H1 (cell line): ENCODE measurements at regions not wholly inside any gene's neighbourhood (a gene's known extent, or its start where the extent isn't known, plus 50 kb on each side); places are given as distances from the start of the nearest gene placed in this dataset.

ENCODE experiments used
- CTCF ChIA-PET: fragments of 300-600 bp; sonication (Branson Sonifier 250); formaldehyde crosslinking; loops from one replicate; lab custom pipeline; 2021; ENCODE audit not compliant: partially characterized antibody; lab: Charles Lee
- POLR2A ChIA-PET: fragments of 300-600 bp; sonication (Branson Sonifier 250); formaldehyde crosslinking; loops from one replicate; lab custom pipeline; 2021; ENCODE audit warnings: inconsistent platforms; ENCODE audit not compliant: partially characterized antibody; lab: Charles Lee
- DNase-seq, 2 experiments: peaks; one replicate each; pipeline versions ENCODE4 v3.0.0 to v3.0.0-alpha.2; 2010 to 2022; ENCODE audit warnings: low spot score in 2 of 2, low read depth in 1 of 2, mixed read lengths in 1 of 2
- FAIRE-seq: peaks from 2 replicates; lab custom pipeline; 2011; peaks lifted over from hg19 to GRCh38; lab: Jason Lieb, UNC
- H2AFZ ChIP-seq: 2 replicates; pipeline ENCODE4 v1.8.1; 2012; ENCODE audit warnings: low read length, inconsistent platforms
- H2AK5ac ChIP-seq: 2 replicates; pipeline ENCODE4 v1.6.1; 2013; ENCODE audit warnings: low read depth, low read length
- H2BK120ac ChIP-seq: replicated peaks from 2 replicates; pipeline ENCODE3; 2013; ENCODE audit warnings: low read depth, low read length, inconsistent platforms
- H2BK12ac ChIP-seq: 2 replicates; pipeline ENCODE4 v1.6.1; 2013; ENCODE audit warnings: low read depth, low read length
- H2BK15ac ChIP-seq: 2 replicates; pipeline ENCODE4 v1.6.1; 2013; ENCODE audit warnings: low read length
- H2BK20ac ChIP-seq: 2 replicates; pipeline ENCODE4 v1.6.1; 2013; ENCODE audit warnings: low read length
- H2BK5ac ChIP-seq: 2 replicates; pipeline ENCODE4 v1.6.1; 2013; ENCODE audit warnings: low read depth, low read length
- H3K14ac ChIP-seq: 2 replicates; pipeline ENCODE4 v1.6.1; 2013; ENCODE audit warnings: inconsistent platforms; ENCODE audit not compliant: insufficient read length
- H3K18ac ChIP-seq: 2 replicates; pipeline ENCODE4 v1.6.1; 2013; ENCODE audit warnings: low read length; ENCODE audit errors: extremely low read depth
- H3K23ac ChIP-seq: 2 replicates; pipeline ENCODE4 v1.6.1; 2013; ENCODE audit warnings: inconsistent platforms; ENCODE audit not compliant: insufficient read length
- H3K23me2 ChIP-seq: 2 replicates; pipeline ENCODE4 v1.6.1; 2013; ENCODE audit warnings: low read depth, low read length
- H3K27ac ChIP-seq: 2 replicates; pipeline ENCODE4 v1.6.1; 2011; ENCODE audit warnings: low read depth, low read length, inconsistent platforms
- H3K27me3 ChIP-seq, 4 experiments: replicated peaks in 1 of 4; 1 replicate in 1 of 4; 2 replicates in 3 of 4; pipeline versions ENCODE4 v1.6.1 to v1.8.1; 2011 to 2013; ENCODE audit warnings: low read length in 3 of 4, mild to moderate bottlenecking in 3 of 4, inconsistent platforms in 2 of 4, mixed read lengths in 2 of 4, moderate library complexity in 1 of 4; ENCODE audit not compliant: control insufficient read depth in 3 of 4, insufficient read depth in 3 of 4; ENCODE audit errors: extremely low read depth in 1 of 4
- H3K36me3 ChIP-seq, 4 experiments: 2 replicates each; pipeline versions ENCODE4 v1.6.1 to v1.8.1; 2011 to 2013; ENCODE audit warnings: mild to moderate bottlenecking in 4 of 4, low read length in 3 of 4, moderate library complexity in 2 of 4, control low read depth in 1 of 4, inconsistent platforms in 1 of 4; ENCODE audit not compliant: insufficient read depth in 4 of 4, control insufficient read depth in 2 of 4
- H3K4ac ChIP-seq: replicated peaks from 2 replicates; pipeline ENCODE3; 2013; ENCODE audit warnings: low read length, low read depth, mixed read lengths, inconsistent platforms; ENCODE audit not compliant: insufficient read length
- H3K4me1 ChIP-seq, 4 experiments: replicated peaks in 1 of 4; 1 replicate in 1 of 4; 2 replicates in 3 of 4; pipeline versions ENCODE4 v1.6.1 to v1.8.1; 2011 to 2013; ENCODE audit warnings: low read length in 3 of 4, inconsistent platforms in 2 of 4, mixed read lengths in 1 of 4; ENCODE audit not compliant: insufficient read depth in 4 of 4, control insufficient read depth in 3 of 4
- H3K4me2 ChIP-seq, 2 experiments: 2 replicates each; pipeline versions ENCODE4 v1.6.1 to v1.8.1; 2011 to 2013; ENCODE audit warnings: low read depth in 2 of 2, low read length in 2 of 2, control low read depth in 1 of 2, inconsistent platforms in 1 of 2, mild to moderate bottlenecking in 1 of 2; ENCODE audit not compliant: insufficient read depth in 1 of 2
- H3K4me3 ChIP-seq, 4 experiments: fragments of 200-600, 300-600 bp in 1 of 4; sonication (generic), shearing (Covaris generic), sonication (Bioruptor Twin) in 1 of 4; 2 replicates each; pipeline versions ENCODE4 v1.5.1 to v1.8.1; 2011 to 2016; ENCODE audit warnings: low read length in 4 of 4, low read depth in 3 of 4, control low read depth in 2 of 4, inconsistent platforms in 2 of 4, mild to moderate bottlenecking in 2 of 4, mixed read lengths in 1 of 4, moderate library complexity in 1 of 4; ENCODE audit not compliant: insufficient read depth in 2 of 4; ENCODE audit errors: extremely low read depth in 1 of 4
- H3K56ac ChIP-seq: replicated peaks from 2 replicates; pipeline ENCODE3; 2013; ENCODE audit warnings: low read depth, mild to moderate bottlenecking, mixed read lengths, low read length, inconsistent platforms; ENCODE audit not compliant: insufficient read length
- H3K79me1 ChIP-seq: 2 replicates; pipeline ENCODE4 v1.6.1; 2013; ENCODE audit warnings: low read depth, low read length, control low read depth
- H3K79me2 ChIP-seq, 2 experiments: 2 replicates each; pipeline versions ENCODE4 v1.6.1 to v1.8.1; 2012 to 2013; ENCODE audit warnings: low read length in 2 of 2, mild to moderate bottlenecking in 2 of 2, inconsistent platforms in 1 of 2; ENCODE audit not compliant: insufficient read depth in 2 of 2, control insufficient read depth in 1 of 2
- H3K9ac ChIP-seq, 4 experiments: replicated peaks in 1 of 4; 1 replicate in 1 of 4; 2 replicates in 3 of 4; pipeline versions ENCODE4 v1.6.1 to v1.8.1; 2011 to 2013; ENCODE audit warnings: low read depth in 3 of 4, low read length in 3 of 4, control low read depth in 2 of 4, mild to moderate bottlenecking in 2 of 4, moderate library complexity in 2 of 4, inconsistent platforms in 1 of 4; ENCODE audit errors: extremely low read depth in 1 of 4
- H3K9me3 ChIP-seq, 2 experiments: 2 replicates each; pipeline versions ENCODE4 v1.6.1 to v1.8.1; 2012 to 2013; ENCODE audit warnings: mild to moderate bottlenecking in 2 of 2, moderate library complexity in 2 of 2, control low read depth in 1 of 2, inconsistent platforms in 1 of 2, low read depth in 1 of 2, low read length in 1 of 2, mixed read lengths in 1 of 2; ENCODE audit not compliant: insufficient read depth in 2 of 2
- H4K20me1 ChIP-seq, 2 experiments: replicated peaks in 1 of 2; 2 replicates each; pipeline versions ENCODE3 to v1.8.1; 2011 to 2013; ENCODE audit warnings: inconsistent platforms in 2 of 2, low read length in 2 of 2, mild to moderate bottlenecking in 1 of 2; ENCODE audit not compliant: insufficient read depth in 2 of 2, control insufficient read depth in 1 of 2
- H4K5ac ChIP-seq: 2 replicates; pipeline ENCODE4 v1.6.1; 2013; ENCODE audit warnings: low read length, low read depth, mixed read lengths, inconsistent platforms; ENCODE audit not compliant: insufficient read length
- H4K8ac ChIP-seq: 2 replicates; pipeline ENCODE4 v1.8.0; 2013; ENCODE audit warnings: mild to moderate bottlenecking, moderate library complexity, low read length, inconsistent platforms; ENCODE audit not compliant: insufficient read depth; ENCODE audit errors: extremely low read depth
- H4K91ac ChIP-seq: replicated peaks from 2 replicates; pipeline ENCODE3; 2013; ENCODE audit warnings: low read length, mixed read lengths, inconsistent platforms; ENCODE audit not compliant: insufficient read length
- BRCA1 ChIP-seq: IDR thresholded peaks from 2 replicates; pipeline ENCODE4 v1.6.1; 2012; ENCODE audit warnings: low read depth, low read length, improper control_type of control experiment
- GABPA ChIP-seq: IDR thresholded peaks from 2 replicates; pipeline ENCODE4 v1.6.1; 2011; ENCODE audit warnings: mild to moderate bottlenecking, low read length, moderate library complexity, borderline replicate concordance; ENCODE audit not compliant: insufficient read depth
- GTF2F1 ChIP-seq: IDR thresholded peaks from 2 replicates; pipeline ENCODE4 v1.6.1; 2012; ENCODE audit warnings: low read depth, low read length, improper control_type of control experiment, borderline replicate concordance
- HDAC2 ChIP-seq, 2 experiments: fragments of 300-600 bp in 1 of 2; sonication (generic) in 1 of 2; IDR thresholded peaks; 2 replicates each; pipeline ENCODE4 v1.6.1; 2011 to 2012; ENCODE audit warnings: low read depth in 2 of 2, low read length in 2 of 2, mild to moderate bottlenecking in 2 of 2, moderate library complexity in 2 of 2, borderline replicate concordance in 1 of 2, inconsistent platforms in 1 of 2
- KDM4A ChIP-seq: IDR thresholded peaks from one replicate; pipeline ENCODE4 v1.7.1; 2012; ENCODE audit warnings: low read depth, mild to moderate bottlenecking, moderate library complexity, low read length, inconsistent platforms; ENCODE audit not compliant: severe bottlenecking
- KDM5A ChIP-seq: fragments of 200-600 bp; IDR thresholded peaks from 2 replicates; pipeline ENCODE4 v1.7.1; 2012; ENCODE audit warnings: mild to moderate bottlenecking, low read length, inconsistent platforms, mixed read lengths
- NRF1 ChIP-seq: IDR thresholded peaks from 2 replicates; pipeline ENCODE4 v1.6.1; 2011; ENCODE audit warnings: mild to moderate bottlenecking, low read depth, low read length, improper control_type of control experiment
- PHF8 ChIP-seq: fragments of 200-600 bp; sonication (generic); conservative IDR thresholded peaks from 2 replicates; pipeline ENCODE4 v1.7.1; 2012; ENCODE audit warnings: low read depth, mild to moderate bottlenecking, inconsistent platforms, low read length, moderate library complexity
- RBBP5 ChIP-seq: IDR thresholded peaks from 2 replicates; pipeline ENCODE4 v1.7.1; 2012; ENCODE audit warnings: low read depth, mild to moderate bottlenecking, inconsistent platforms, low read length, moderate library complexity, borderline replicate concordance
- RXRA ChIP-seq: IDR thresholded peaks from 2 replicates; pipeline ENCODE4 v1.6.1; 2011; ENCODE audit warnings: low read depth, mild to moderate bottlenecking, low read length, moderate library complexity; ENCODE audit not compliant: insufficient read depth
- SP1 ChIP-seq: IDR thresholded peaks from 2 replicates; pipeline ENCODE4 v1.6.1; 2011; ENCODE audit warnings: low read depth, low read length
- TAF1 ChIP-seq: IDR thresholded peaks from 2 replicates; pipeline ENCODE4 v1.6.1; 2011; ENCODE audit warnings: mild to moderate bottlenecking, low read depth, low read length
- WGBS, 2 experiments: shearing (Covaris generic) in 1 of 2; methylation state at CpG; one replicate each; pipeline versions ENCODE4 v1.1.6 to v1.1.7; 2013 to 2015; ENCODE audit warnings: low lambda C conversion rate in 2 of 2, mixed read lengths in 2 of 2, inconsistent platforms in 1 of 2, low coverage in 1 of 2, missing lambda C conversion rate in 1 of 2; ENCODE audit not compliant: insufficient replicate concordance in 2 of 2, insufficient coverage in 1 of 2, insufficient read length in 1 of 2; ENCODE audit errors: extremely low coverage in 1 of 2, missing lambda C conversion rate in 1 of 2; 5-methylcytosine and 5-hydroxymethylcytosine counted together
- TF ChIP-seq, protein P1 (sequence below): IDR thresholded peaks from 2 replicates; pipeline ENCODE4 v1.6.1; 2012; ENCODE audit warnings: inconsistent platforms

DNA sequence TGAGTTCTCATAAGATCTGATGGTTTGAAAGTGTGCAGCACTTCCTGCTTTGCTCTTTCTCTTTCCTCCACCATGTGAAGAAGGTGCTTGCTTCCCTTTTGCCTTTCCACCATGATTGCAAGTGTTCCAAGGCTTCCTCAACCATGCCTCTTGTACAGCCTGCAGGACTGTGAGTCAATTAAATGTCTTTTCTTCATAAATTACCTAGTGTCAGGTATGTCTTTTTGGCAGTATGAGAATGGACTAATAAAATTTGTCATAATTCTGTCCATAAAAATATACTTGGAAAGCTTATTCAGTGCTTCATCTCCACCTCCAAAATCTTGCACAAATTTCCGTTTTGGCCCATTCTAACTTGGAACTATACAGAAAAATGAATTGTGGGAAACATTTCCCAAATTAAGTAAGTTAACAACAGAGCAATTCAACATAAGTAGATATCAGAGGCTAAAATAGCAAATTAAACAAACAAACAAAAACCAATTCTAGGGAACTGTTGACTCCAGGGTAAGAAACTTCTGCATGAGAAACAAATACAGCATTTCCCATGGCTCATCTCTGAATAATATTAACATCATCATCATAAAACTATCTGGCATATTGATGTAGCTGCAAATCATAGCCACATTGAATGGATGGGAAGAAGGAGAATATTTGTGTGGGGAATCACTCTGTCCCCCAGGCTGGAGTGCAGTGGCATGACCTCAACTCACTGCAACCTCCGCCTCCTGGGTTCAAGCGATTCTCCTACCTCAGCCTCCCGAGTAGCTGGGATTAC is 459.5 kb upstream of the FAR2 start:
- Histone ChIP-seq H3K4me3 (no peak overlapping the region), H3K4me1 (no peaks in the 10 kb centered on the region), H3K27me3 (no peaks in the 10 kb centered on the region), H2AK5ac (no peak overlapping the region), H3K9ac (no peak overlapping the region), H3K23me2 (no peaks in the 10 kb centered on the region), H3K56ac (no peak overlapping the region), H3K23ac (no peak overlapping the region), H4K20me1 (no peaks in the 10 kb centered on the region), H2BK5ac (no peak overlapping the region), H3K4ac (no peak overlapping the region), H3K18ac (no peak overlapping the region), H2BK120ac (no peak overlapping the region), H2AFZ (no peak overlapping the region), H3K9me3 (no peaks in the 10 kb centered on the region), H3K4me2 (no peak overlapping the region), H4K5ac (no peak overlapping the region), H3K79me2 (no peaks in the 10 kb centered on the region), H2BK12ac (no peak overlapping the region), H2BK20ac (no peak overlapping the region), H4K8ac (no peak overlapping the region), H3K14ac (no peak overlapping the region), H3K36me3 (no peaks in the 10 kb centered on the region), H2BK15ac (no peak overlapping the region), H4K91ac (no peak overlapping the region), H3K27ac (no peak overlapping the region), H3K79me1 (no peaks in the 10 kb centered on the region)
- DNase-seq (no peak), FAIRE-seq (no peak)
- CTCF ChIA-PET = no interaction called here
- POLR2A ChIA-PET = no interaction called here
- WGBS, 2 experiments = 94% methylated on average over 4 of the region's 4 CpGs; no CpG with 5 or more reads in 1 of the 2 experiments
- no peak for TF ChIP-seq HDAC2 (IDR thresholded peaks at IDR 0.05; ENCODE audit: borderline replicate concordance in 1 of 2, low read depth in 2 of 2, low read length in 2 of 2)
- no peak for TF ChIP-seq RBBP5
- TF ChIP-seq BRCA1 = no peak
- TF ChIP-seq NRF1 = no peak
- TF ChIP-seq KDM4A = no peak
- no peak for TF ChIP-seq KDM5A
- TF ChIP-seq, protein P1, sequence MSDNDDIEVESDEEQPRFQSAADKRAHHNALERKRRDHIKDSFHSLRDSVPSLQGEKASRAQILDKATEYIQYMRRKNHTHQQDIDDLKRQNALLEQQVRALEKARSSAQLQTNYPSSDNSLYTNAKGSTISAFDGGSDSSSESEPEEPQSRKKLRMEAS = no peak
- no peak for TF ChIP-seq SP1
- TF ChIP-seq GTF2F1 = no peak
- TF ChIP-seq TAF1 = no peak
- no peak for TF ChIP-seq PHF8
- no peak for TF ChIP-seq GABPA
- no peak for TF ChIP-seq RXRA
